Muscle layer of duodenum (tissue), 2 donors: ENCODE measurements at regions not wholly inside any gene's neighbourhood (a gene's known extent, or its start where the extent isn't known, plus 50 kb on each side); places are given as distances from the start of the nearest gene placed in this dataset.
"Not testable (repeated sequence)": the region's sequence is repeated elsewhere in the genome, so short reads cannot be mapped to it uniquely, and the experiment has no call there.

ENCODE experiments used
- H3K27ac ChIP-seq: one replicate; pipeline ENCODE4 v1.7.0; 2013; ENCODE audit warnings: mild to moderate bottlenecking, low read length
- H3K27me3 ChIP-seq: one replicate; pipeline ENCODE4 v1.7.0; 2013; ENCODE audit warnings: low read depth, mild to moderate bottlenecking, control low read depth, low read length
- H3K36me3 ChIP-seq, 2 donors: one replicate each; pipeline ENCODE4 v1.7.0; 2013; ENCODE audit warnings: low read length in 2 of 2, control low read depth in 1 of 2, mild to moderate bottlenecking in 1 of 2; ENCODE audit not compliant: insufficient read depth in 2 of 2, control insufficient read depth in 1 of 2
- H3K4me1 ChIP-seq, 2 donors: one replicate each; pipeline ENCODE4 v1.7.0; 2013; ENCODE audit warnings: low read length in 2 of 2, mild to moderate bottlenecking in 2 of 2, control low read depth in 1 of 2, moderate library complexity in 1 of 2; ENCODE audit not compliant: insufficient read depth in 2 of 2, control insufficient read depth in 1 of 2
- H3K4me3 ChIP-seq, 2 donors: one replicate each; pipeline ENCODE4 v1.7.0; 2013; ENCODE audit warnings: low read length in 2 of 2, low read depth in 1 of 2, mild to moderate bottlenecking in 1 of 2
- H3K9me3 ChIP-seq, 2 donors: one replicate each; pipeline ENCODE4 v1.7.0; 2013; ENCODE audit warnings: low read length in 2 of 2, control low read depth in 1 of 2, mild to moderate bottlenecking in 1 of 2; ENCODE audit not compliant: control insufficient read depth in 1 of 2
- donor health status: healthy.

DNA sequence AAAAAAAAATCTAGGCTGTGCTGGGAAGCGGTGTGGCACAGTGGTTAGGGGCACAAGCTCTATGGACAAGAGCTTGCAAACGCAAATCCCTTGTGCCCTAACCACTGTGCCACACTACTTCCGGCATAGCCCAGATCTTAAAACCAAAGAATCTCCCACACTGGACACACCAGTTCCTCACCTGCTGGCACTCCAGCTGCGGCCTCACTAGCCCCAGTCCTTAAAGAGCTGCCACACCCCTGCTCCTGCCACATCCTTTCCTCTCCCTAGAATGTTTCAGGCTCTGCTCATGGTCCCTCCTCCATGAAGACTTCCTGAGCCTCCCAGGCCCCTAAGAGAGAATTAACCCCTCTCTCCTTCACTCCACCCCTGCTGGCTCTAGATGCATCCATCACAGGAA lies 71.8 kb upstream of the SRSF6 start:
- no peaks in the 10 kb centered on the region for H3K9me3 ChIP-seq
- no peak overlapping the region for H3K4me3 ChIP-seq
- H3K4me1 ChIP-seq = peaks cover 0 to 16% of the 10 kb centered on the region in 2 donors
- no peak overlapping the region for H3K27ac ChIP-seq
- no peaks in the 10 kb centered on the region for H3K27me3 ChIP-seq
- H3K36me3 ChIP-seq = no peaks in the 10 kb centered on the region

DNA sequence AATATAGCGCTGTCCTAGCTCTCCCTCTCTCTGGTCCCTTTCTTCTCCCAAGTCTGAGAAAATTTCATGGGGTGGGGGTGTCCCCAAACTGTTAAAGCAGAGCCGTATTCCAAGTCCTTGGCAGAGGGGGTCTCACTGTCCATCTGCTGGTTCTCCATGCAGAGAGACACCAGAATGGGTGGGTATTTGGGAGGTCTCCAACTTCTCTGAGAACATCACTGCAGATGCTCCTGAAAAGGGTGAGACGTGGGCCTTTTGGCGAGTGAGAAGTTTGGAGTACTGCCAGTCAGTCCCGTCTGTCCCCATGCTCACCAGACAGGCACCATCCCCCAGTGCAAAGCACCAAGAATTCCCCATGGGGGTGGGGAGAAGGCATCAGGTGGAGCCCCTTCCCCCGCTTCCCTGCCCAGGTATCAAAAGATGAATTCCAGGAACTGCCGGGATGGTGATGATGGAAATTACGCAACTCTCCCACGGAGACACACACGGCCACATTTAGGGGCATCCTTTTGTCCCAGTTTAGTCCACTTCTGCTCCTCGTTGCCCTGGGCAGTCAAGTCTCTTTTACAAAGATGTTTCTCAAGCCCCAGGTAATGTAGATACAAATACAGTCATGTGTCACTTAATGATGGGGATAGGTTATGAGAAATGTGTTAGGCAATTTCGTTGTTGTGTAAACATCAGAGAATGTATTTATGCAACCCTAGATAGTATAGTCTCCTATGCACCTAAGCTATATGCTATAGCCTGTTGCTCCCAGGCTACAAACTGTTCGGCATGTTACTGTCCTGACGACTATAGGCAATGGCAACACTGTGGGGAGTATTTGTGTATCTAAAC lies 73.4 kb upstream of the SRSF6 start:
- H3K4me3 ChIP-seq = no peak overlapping the region
- H3K9me3 ChIP-seq = no peaks in the 10 kb centered on the region
- no peak overlapping the region for H3K27ac ChIP-seq
- H3K36me3 ChIP-seq = no peaks in the 10 kb centered on the region
- H3K27me3 ChIP-seq = no peaks in the 10 kb centered on the region
- H3K4me1 ChIP-seq = peaks cover 0 to 5% of the 10 kb centered on the region in 2 donors

DNA sequence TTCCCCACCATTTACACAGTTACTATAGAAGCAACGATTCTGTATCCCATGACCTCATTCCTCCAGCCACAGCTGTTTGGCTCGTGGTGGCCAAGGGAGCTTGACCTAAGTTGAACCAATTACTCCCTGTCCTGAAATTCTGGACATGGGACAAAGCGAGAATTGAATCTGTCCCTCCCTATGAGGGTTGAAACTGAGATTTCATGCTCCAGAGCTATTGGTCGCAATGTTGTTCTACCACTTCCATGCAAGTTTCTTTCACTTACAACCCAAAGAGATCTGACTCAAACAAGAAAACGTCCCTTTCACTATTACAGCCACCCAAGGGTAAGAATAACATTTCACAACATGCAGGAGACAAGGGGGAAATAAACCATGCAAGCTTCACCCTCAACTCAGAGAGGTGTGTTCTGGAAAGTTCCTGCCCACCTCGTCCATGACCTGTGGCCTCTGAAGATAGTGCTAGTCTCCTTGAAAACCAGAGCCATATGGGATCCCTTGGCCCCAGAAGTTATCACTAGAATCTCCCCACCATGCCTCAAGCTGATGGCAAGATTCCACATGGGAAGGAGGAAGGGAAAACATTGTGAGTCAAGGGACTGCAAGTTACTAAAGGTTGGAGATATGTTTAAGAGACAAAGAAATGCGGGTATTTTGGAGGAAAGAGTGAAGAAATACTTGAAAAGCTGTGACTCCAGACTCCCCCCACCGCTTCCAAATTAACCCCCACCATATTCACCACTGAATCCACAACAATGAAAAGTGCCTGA lies 74.5 kb upstream of the SRSF6 start:
- no peaks in the 10 kb centered on the region for H3K4me1 ChIP-seq
- no peaks in the 10 kb centered on the region for H3K36me3 ChIP-seq
- H3K9me3 ChIP-seq = no peaks in the 10 kb centered on the region
- no peak overlapping the region for H3K27ac ChIP-seq
- H3K27me3 ChIP-seq = no peaks in the 10 kb centered on the region
- no peak overlapping the region for H3K4me3 ChIP-seq

DNA sequence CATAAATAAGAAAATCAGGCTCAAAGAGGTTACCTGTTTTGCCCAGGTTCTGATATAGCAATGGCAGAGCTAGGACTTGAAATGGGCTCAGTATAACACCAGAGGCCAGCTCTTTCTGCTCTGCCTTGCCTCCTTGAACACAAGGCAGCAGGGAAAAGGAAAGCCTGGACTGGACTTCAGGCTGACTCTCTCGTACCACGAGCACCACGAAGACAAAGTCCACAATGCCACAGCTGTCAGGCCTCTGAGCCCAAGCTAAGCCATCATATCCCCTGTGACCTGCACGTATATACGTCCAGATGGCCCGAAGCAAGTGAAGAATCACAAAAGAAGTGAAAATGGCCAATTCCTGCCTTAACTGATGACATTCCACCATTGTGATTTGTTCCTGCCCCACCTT lies 75.6 kb upstream of the SRSF6 start:
- not testable (repeated sequence) for H3K4me3 ChIP-seq, H3K4me1 ChIP-seq, H3K27ac ChIP-seq, H3K9me3 ChIP-seq, H3K36me3 ChIP-seq, H3K27me3 ChIP-seq

DNA sequence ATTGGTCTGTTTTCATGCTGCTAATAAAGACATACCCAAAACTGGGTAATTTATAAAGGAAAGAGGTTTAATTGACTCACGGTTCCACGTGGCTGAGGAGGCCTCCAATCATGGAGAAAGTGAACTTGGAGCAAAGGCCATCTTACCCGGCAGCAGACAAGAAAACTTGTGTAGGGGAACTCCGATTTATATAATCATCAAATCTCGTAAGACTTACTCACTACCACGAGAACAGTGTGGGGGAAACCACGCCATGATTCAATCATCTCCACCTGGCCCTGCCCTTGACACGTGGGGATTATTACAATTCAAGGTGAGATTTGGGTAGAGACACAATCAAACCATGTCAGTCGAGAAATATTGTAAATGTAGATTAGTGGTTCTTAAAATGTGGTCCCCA lies 76.2 kb upstream of the SRSF6 start:
- not testable (repeated sequence) for H3K27ac ChIP-seq, H3K4me3 ChIP-seq, H3K4me1 ChIP-seq, H3K9me3 ChIP-seq, H3K27me3 ChIP-seq, H3K36me3 ChIP-seq

DNA sequence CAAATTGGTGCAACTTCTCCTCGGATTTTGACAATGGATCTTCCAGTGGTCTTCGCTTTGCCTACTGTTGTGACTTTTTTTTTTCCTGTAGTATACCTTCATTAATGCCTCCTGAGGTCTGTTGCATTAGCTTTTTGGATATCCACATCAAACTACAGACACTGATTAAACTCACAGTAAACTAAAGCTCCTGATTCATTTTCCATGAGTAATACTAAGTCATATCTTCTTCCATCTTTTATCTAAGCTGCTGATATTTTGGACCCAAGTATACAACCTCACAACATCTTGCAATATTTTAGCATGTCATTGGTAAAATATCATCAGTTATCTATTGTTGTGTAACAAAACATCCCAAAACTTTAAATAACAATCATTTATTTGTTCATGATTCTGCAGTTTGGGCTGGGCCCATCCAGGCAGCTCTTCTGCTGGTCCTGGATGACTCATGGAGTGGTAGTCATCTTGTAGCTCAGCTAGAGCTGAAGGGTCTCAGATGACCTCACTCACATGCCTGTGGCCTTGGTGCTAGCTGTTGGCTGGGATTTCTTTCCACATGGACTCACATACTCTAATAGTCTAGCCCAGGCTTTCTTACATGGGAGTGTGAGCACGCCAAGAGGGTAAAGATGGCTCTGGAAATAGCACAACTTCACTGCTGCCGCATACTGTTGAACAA lies 78.3 kb upstream of the SRSF6 start:
- no peaks in the 10 kb centered on the region for H3K36me3 ChIP-seq
- H3K4me3 ChIP-seq = no peak overlapping the region
- no peaks in the 10 kb centered on the region for H3K27me3 ChIP-seq
- no peak overlapping the region for H3K27ac ChIP-seq
- H3K9me3 ChIP-seq = no peaks in the 10 kb centered on the region
- H3K4me1 ChIP-seq = no peaks in the 10 kb centered on the region

DNA sequence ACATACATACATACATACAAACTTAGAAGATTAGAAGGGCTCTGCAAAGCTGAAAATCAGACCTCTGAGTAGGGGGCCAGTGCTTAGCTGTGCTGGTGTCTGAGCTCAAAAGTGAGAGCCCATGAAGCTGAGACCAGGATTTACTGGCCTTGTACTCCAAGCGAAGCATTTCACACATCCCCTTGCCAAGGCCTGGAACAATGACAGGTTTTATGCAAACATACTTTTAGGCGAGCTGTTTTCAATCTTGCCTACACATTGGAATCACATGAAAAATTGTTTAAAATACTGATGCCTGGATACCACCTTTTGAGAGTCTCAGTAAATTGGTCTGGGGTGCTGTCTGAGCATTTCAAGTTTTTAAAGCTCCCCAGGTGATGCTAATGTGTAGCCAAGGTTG lies 80.9 kb upstream of the SRSF6 start:
- no peak overlapping the region for H3K27ac ChIP-seq
- H3K4me3 ChIP-seq = no peak overlapping the region
- no peaks in the 10 kb centered on the region for H3K27me3 ChIP-seq
- H3K9me3 ChIP-seq = no peaks in the 10 kb centered on the region
- H3K4me1 ChIP-seq = no peaks in the 10 kb centered on the region
- H3K36me3 ChIP-seq = no peaks in the 10 kb centered on the region

DNA sequence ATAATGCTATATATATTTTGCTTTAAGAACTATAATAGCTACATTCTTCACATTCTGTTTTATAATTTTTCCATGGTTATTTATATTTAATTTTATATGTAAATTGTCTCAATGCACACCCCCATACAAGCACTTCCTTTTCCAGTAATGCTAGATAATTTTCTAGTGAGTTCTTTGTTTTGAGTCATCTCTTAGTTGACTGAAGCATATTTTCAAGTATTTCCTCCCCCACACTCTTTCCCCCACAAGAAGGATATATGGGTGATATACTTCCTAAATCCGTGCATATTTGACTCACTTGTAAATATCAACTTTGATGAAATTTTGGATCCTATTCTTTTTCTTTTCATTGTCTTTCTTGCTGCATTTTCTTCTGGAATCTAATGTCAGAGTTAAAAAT lies 82.1 kb upstream of the SRSF6 start:
- no peak overlapping the region for H3K27ac ChIP-seq
- H3K36me3 ChIP-seq = no peaks in the 10 kb centered on the region
- no peaks in the 10 kb centered on the region for H3K9me3 ChIP-seq
- no peaks in the 10 kb centered on the region for H3K27me3 ChIP-seq
- no peaks in the 10 kb centered on the region for H3K4me1 ChIP-seq
- no peak overlapping the region for H3K4me3 ChIP-seq

DNA sequence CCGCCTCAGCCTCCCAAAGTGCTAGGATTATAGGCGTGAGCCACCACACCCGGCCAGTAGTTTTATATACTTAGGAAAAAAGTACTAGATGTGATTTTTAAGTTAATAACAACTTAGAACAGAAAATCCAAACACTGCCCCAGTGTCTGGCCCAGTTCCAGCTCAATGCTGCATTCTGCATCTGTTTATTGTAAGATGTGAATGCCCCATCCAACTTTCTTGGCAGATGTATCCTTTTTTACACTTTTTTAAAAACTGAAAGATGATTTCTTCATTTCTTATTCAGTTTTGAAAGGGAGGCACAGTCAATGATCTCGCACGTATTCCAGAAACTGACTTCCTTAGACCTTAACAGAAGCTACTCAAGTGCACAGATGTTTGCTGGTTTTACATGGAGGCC lies 85.6 kb upstream of the SRSF6 start:
- Histone ChIP-seq H3K4me3 (no peak overlapping the region), H3K27me3 (no peaks in the 10 kb centered on the region), H3K9me3 (no peaks in the 10 kb centered on the region), H3K27ac (no peak overlapping the region), H3K4me1 (no peaks in the 10 kb centered on the region), H3K36me3 (no peaks in the 10 kb centered on the region)

DNA sequence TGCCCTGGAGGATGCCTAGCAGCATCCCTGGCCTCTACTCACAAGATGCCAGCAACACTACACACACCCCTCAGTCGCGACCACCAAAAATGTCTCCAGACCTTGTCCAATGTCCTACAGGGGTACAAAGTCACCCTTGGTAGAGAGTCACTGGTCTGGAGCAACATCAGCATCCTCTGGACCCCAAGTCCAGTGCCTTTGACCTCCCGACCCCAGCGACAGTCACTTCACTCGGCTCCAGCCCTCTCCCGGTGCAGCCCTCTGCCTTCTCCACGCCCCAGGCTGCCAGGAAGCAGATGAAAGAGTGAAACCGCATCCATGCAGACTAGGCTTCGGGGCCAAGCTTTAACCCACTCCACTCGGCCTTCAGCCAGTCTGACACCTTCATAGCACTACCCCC lies 92.0 kb upstream of the SRSF6 start:
- Histone ChIP-seq H3K4me1 (no peaks in the 10 kb centered on the region), H3K4me3 (no peak overlapping the region), H3K27ac (no peak overlapping the region), H3K9me3 (no peaks in the 10 kb centered on the region), H3K27me3 (no peaks in the 10 kb centered on the region), H3K36me3 (no peaks in the 10 kb centered on the region)

DNA sequence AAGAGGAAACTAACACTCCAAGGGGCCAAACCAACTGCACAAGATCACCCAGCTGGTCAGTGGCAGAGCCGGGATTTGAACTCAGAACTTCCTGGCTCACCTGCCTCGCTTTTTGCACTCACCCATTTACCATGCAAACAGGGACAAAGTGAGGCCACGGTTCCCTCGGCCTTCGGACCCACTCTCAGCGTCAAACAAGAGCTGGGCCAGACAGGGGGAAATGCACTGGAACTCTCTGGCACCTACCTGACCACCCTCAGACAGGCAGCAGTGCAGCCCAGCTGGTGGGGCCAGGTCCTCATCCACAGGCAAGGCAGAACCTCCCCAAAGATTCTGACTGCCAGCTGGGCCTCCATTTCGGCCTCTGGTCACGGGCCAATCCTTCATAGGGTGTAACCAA lies 93.7 kb upstream of the SRSF6 start:
- H3K4me1 ChIP-seq = no peaks in the 10 kb centered on the region
- H3K9me3 ChIP-seq = no peaks in the 10 kb centered on the region
- H3K36me3 ChIP-seq = no peaks in the 10 kb centered on the region
- no peaks in the 10 kb centered on the region for H3K27me3 ChIP-seq
- H3K4me3 ChIP-seq = no peak overlapping the region
- H3K27ac ChIP-seq = no peak overlapping the region
